GM19452 (cell line): ENCODE measurements at regions not wholly inside any gene's neighbourhood (a gene's known extent, or its start where the extent isn't known, plus 50 kb on each side); places are given as distances from the start of the nearest gene placed in this dataset.

ENCODE experiments used
- ATAC-seq: cut with Tn5 transposase; IDR thresholded peaks from one replicate; pipeline ENCODE4 v1.9.1; 2021; ENCODE audit not compliant: unreplicated experiment

DNA sequence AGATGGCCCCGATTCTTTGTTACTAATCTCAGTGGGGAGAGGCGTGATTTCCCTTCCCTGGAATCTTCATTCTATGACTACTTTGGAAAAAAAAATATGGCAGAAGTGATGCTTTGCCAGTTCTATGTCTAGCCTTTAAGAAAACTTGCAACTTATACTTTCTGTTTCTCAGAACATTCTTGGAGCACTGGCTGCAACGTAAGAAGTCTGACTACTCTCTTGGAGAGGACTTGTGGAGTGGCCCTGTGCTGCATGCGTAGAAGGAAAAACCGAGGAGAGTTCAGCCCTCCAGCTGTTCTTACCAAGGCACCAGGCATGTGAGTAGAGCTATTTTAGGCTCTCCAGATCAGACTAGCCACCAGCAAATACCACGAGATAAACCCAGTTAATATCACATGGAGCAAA lies 77.6 kb upstream of the STXBP5 start:
- no peak for ATAC-seq

- ATAC-seq: no peak
These were observed 76.6 kb upstream of the STXBP5 start for GRCh38 chr6:147127587-147127986.

- no peak for ATAC-seq
These were observed 76.2 kb upstream of the STXBP5 start for GRCh38 chr6:147128056-147128455.

DNA sequence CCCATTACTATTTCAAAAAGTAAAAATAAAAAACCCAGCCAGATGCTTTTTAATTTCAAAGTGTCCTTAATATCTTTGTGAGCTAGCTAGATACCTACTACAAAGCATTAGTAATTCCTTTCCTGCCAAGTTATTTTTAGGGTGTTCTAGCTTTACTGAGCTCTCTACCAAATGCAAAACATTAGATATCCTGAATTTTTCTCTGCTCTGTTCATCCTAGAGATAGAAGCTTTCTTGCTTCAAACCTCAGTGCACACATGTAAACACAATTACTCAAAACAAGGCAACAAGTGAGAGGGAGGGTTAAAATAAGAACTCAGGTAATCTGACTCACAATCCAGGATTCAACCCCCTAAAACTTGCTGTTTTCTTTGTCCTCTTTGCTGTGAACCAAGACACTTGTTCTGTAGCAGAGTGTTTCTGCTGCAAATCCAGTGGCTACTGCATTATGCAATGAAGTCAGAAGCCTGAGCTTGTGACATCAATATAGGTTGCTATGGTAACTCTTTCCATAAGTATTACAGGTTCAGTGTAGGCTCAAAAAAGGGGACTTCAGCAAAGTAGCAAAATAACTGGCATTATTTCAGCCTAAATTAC lies 72.6 kb upstream of the STXBP5 start:
- ATAC-seq: no peak

DNA sequence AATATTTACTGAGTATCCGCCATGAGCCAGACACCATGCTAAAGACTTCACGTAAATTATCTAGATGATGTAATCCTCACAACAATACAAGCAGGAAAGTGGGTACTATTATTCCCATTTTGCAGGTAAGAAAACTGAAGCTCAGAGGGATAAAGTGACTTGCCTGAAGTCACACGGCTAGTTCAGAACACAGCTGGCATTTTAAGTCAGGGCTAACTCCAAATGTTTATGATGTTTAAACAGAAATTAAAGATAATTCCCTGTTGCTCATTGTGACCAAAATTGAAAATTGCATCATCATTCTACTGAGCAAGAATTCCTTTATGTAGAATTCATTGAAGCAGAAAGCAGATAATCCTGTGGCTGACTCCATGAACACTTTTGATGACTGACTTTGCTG lies 71.3 kb upstream of the STXBP5 start:
- ATAC-seq: no peak

- no peak for ATAC-seq
These were observed 70.5 kb upstream of the STXBP5 start for GRCh38 chr6:147133669-147134068.

- no peak for ATAC-seq
These were observed 69.0 kb upstream of the STXBP5 start for GRCh38 chr6:147135211-147135681.

DNA sequence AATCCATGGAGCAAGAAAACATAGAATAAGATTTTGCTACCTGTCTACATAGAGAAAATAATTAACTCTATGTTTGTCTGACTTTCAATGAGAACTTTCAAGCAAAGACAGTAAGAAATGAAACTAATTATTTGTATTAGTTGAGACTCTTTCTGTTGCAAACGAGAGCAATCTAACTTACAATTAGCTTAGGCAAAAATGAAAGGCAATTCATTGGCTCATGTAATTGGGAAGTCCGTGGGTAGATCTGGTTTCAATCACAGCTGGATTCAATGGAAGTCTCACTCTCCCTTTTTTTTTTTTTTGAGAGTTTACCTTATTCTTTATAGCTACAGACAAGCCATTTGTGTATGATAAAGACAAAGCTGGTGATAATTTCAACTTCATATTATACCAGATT lies 68.2 kb upstream of the STXBP5 start:
- ATAC-seq: no peak

DNA sequence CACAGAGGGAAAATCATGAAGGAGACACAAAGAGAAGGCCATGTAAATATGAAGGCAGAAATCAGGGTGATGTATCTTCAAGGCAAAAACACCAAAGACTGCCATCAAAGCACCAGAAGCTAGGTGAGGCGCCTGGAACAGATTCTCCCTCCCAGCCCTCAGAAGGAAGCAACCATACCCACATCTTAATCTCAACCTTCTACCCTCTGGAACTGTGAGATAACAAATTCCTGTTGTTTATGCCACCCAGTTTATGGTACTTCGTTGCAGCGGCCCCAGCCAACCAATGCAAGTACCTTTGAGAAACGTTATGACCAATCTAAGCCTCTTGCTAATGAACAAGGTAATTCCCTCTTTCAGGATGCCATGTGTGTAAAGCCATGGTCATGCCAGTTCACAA lies 66.2 kb upstream of the STXBP5 start:
- ATAC-seq: no peak

- no peak for ATAC-seq
These were observed 65.4 kb upstream of the STXBP5 start for GRCh38 chr6:147138835-147139234.

- ATAC-seq: no peak
These were observed 62.4 kb upstream of the STXBP5 start for GRCh38 chr6:147141711-147142308.

DNA sequence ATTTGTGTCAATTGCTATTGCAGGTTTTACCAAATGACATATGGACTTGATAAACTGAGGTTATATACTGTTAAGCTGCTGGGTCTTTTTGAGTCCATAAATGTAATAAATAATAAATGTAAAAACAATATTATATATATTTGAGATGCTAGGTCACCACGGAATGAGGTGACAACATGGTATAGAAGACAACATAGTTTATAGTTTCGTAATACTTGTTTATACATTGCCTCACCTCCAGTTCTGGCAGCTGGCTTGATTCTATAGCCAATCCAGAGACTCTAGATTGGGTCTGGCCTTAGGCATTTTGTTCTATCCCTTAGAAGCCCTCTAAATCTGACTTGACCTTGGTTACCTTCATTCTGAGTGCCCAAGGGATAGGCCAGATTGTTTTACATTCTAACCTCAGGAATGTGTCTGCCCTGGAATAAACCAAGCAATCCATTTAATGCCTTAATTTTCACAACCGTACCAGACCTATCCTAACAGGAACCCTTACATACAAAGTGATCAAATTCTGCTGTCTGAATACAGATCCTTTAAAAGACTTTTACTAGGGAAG lies 61.5 kb upstream of the STXBP5 start:
- ATAC-seq: no peak

- no peak for ATAC-seq
These were observed 55.1 kb upstream of the STXBP5 start for GRCh38 chr6:147149092-147149491.

- ATAC-seq: no peak
These were observed 54.4 kb upstream of the STXBP5 start for GRCh38 chr6:147149826-147150225.

- ATAC-seq: no peak
These were observed 53.9 kb upstream of the STXBP5 start for GRCh38 chr6:147150293-147150692.
